Liver (tissue), 2 donors: ENCODE measurements at regions not wholly inside any gene's neighbourhood (a gene's known extent, or its start where the extent isn't known, plus 50 kb on each side); places are given as distances from the start of the nearest gene placed in this dataset.

Experiments used
- CTCF ChIP-seq: fragments of 150-350 bp; IDR thresholded peaks from 2 replicates; pipeline ENCODE4 v1.5.1; 2017; ENCODE audit warnings: improper control_type of control experiment, low read depth, low read length; ENCODE audit not compliant: missing input control
- YY1 ChIP-seq: IDR thresholded peaks from 2 replicates; pipeline ENCODE4 v1.6.1; 2016; ENCODE audit warnings: antibody characterized with exemption, mild to moderate bottlenecking
- donor health status: healthy.

- no peak for TF ChIP-seq YY1
- no peak for TF ChIP-seq CTCF
Observed at GRCh38 chr13:106212386-106213010, 323.0 kb downstream of the EFNB2 start.
